NB4 (cell line): ENCODE measurements at regions not wholly inside any gene's neighbourhood (a gene's known extent, or its start where the extent isn't known, plus 50 kb on each side); places are given as distances from the start of the nearest gene placed in this dataset.

Experiments used
- DNase-seq: peaks from one replicate; pipeline ENCODE4 v3.0.0; 2010; ENCODE audit warnings: low read depth
- H3K4me3 ChIP-seq: one replicate; pipeline ENCODE4 v1.5.1; 2011; ENCODE audit warnings: mild to moderate bottlenecking, low read depth, low read length, moderate library complexity
- CTCF ChIP-seq: IDR thresholded peaks from one replicate; pipeline ENCODE4 v1.5.1; 2012; ENCODE audit warnings: low read depth, low read length
- MYC ChIP-seq: IDR thresholded peaks from 2 replicates; pipeline ENCODE4 v1.6.1; 2011; ENCODE audit warnings: low read depth, low read length
- POLR2A ChIP-seq: IDR thresholded peaks from 2 replicates; pipeline ENCODE4 v1.6.1; 2011; ENCODE audit warnings: mild to moderate bottlenecking; ENCODE audit not compliant: insufficient read length; ENCODE audit errors: extremely low read depth
- TF ChIP-seq, protein P1 (sequence below): IDR thresholded peaks from 2 replicates; pipeline ENCODE4 v1.6.1; 2011; ENCODE audit warnings: low read depth, low read length

DNA sequence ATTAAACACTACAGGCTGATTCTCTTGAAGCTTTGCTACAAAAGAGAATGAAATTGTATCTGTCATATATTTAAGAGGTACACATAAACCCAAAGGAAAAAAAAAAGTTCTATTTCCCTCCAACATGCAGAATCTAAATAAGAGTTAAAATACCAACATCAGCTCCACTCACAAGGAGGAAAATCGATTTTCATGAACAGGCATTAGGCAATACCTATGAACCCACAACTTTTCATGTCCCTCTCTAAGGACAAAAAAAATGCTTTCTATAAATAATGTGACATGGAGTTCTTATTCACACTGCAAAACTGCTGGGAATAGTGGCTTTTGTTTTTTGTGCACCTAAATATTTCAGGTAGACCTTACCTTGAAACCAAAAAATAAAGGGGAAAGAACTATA lies 192.5 kb downstream of the KLF12 start:
- no peak overlapping the region for H3K4me3 ChIP-seq
- DNase-seq = no peak
- TF ChIP-seq, protein P1, sequence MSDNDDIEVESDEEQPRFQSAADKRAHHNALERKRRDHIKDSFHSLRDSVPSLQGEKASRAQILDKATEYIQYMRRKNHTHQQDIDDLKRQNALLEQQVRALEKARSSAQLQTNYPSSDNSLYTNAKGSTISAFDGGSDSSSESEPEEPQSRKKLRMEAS = no peak
- TF ChIP-seq POLR2A = no peak
- no peak for TF ChIP-seq MYC
- no peak for TF ChIP-seq CTCF

- DNase-seq = no peak
- no peak overlapping the region for H3K4me3 ChIP-seq
- TF ChIP-seq POLR2A = no peak
- TF ChIP-seq, protein P1 = no peak
- TF ChIP-seq MYC = no peak
- TF ChIP-seq CTCF = no peak
Observed at GRCh38 chr13:73940098-73940497, 194.1 kb downstream of the KLF12 start.

DNA sequence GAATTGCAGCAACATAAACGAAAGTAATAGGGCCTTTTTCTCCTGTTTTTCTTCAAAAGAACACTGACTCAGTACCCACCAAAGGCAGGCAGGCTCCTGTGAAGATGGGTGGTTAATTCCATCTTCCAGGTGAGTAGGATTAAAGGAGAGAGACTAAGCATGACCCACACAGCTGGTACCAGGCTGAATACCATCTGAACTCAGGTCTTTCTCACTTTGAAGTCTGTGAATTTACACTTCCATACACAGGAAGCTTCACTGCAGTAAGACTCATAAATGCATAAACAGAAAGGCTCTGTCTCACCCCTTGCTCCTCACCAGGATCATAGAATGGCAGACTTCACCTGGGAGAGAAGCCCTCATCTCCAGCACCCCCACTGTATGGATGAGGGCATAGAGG lies 194.6 kb downstream of the KLF12 start:
- no peak overlapping the region for H3K4me3 ChIP-seq
- DNase-seq = no peak
- TF ChIP-seq POLR2A = no peak
- no peak for TF ChIP-seq MYC
- TF ChIP-seq, protein P1 = no peak
- TF ChIP-seq CTCF = no peak

DNA sequence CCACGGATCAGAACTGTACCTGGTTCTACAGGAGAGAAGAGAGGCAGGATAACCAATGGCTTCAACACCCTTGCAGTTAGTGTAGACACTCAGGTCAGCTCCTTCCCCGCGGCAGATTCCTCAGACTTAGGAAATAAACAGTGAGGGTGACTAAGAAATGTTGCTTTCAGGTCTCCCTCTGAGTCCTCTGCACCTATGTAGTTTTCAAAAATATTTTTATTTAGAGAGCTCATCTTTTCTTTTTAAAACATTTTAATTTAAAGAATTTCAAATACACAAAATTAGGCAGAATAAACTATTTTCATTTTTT lies 195.2 kb downstream of the KLF12 start:
- TF ChIP-seq MYC (no peak), CTCF (no peak), POLR2A (no peak)
- TF ChIP-seq, protein P1 = no peak
- DNase-seq = no peak

DNA sequence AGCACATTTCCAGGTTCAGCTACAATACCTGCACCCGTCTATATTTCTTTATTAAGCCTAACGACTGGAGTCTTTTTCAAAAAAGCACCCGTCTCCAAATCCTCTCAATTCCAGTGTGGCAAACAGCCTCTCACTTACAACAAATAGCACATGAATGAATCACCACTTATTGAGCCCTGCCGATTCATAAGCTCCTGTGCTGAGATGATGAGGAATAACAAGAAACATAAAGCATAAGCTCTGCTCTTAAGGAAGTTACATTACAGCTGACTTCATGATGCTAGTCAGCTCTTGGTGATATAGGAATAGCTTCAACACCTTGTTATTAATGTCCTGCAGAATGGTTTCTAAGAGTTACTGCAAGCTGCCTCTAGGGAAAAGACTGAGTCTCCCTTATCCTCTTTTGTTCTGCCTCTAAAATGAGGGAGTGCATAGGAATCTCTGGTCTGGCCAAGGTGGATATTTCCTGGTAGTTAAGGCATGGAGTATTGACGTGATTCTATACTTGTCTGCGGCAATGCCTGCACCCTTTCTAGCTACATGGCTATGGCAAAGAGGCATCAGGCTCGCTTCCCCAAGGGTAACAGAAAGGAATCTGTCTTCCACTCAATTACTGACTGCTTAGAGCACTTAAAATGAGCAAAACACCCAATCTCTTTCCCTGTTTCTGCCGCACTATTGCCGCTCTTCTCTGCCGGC lies 195.7 kb downstream of the KLF12 start:
- TF ChIP-seq CTCF (no peak), POLR2A (no peak), MYC (no peak)
- TF ChIP-seq, protein P1 = no peak
- H3K4me3 ChIP-seq = no peak overlapping the region
- no peak for DNase-seq

More for the DNA sequence above, 195.2 kb downstream of the KLF12 start:
- H3K4me3 ChIP-seq = no peak overlapping the region

DNA sequence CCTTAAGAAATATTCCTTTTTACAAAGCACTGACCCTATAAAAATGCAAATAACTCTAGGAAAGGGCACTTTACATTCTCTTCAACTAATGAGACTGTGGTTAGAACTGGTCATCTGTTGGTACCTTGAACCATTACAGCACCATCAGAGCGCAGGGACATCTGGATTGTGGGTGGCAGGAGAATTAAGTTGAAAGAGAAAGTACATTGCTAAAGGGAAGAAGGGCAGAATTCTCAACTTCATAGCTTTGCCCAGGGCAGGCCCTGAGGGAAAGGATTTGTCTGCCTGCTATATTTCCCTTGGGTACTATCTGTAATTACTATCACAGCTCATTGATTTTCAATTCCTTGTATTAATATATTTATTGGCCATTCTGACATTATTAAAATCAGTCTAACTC lies 196.8 kb downstream of the KLF12 start:
- no peak overlapping the region for H3K4me3 ChIP-seq
- DNase-seq = no peak
- no peak for TF ChIP-seq POLR2A
